Pancreas (tissue), 10 donors: ENCODE measurements at regions not wholly inside any gene's neighbourhood (a gene's known extent, or its start where the extent isn't known, plus 50 kb on each side); places are given as distances from the start of the nearest gene placed in this dataset.

Experiments used
- ATAC-seq, 4 donors: fragments of 200-7000 bp; cut with Tn5 transposase; one replicate each; pipeline versions ENCODE4 v1.8.0 to v1.9.1; 2020; ENCODE audit warnings: mild to moderate bottlenecking in 4 of 4, moderate library complexity in 4 of 4
- DNase-seq, 6 donors: peaks; one replicate each; pipeline ENCODE4 v3.0.0-alpha.2; 2020
- FAIRE-seq: peaks from 2 replicates; lab custom pipeline; 2012; peaks lifted over from hg19 to GRCh38; lab: Jason Lieb, UNC
- H3K27ac ChIP-seq, 4 donors: fragments of 200-600 bp; sonication (generic); 1 replicate in 3 of 4; 2 replicates in 1 of 4; pipeline versions ENCODE4 v1.5.0 to v1.8.0; 2020
- H3K27me3 ChIP-seq, 4 donors: fragments of 200-600 bp; one replicate each; pipeline ENCODE4 v1.8.0; 2021
- H3K36me3 ChIP-seq, 3 donors: fragments of 200-600 bp; sonication (generic) in 1 of 3; one replicate each; pipeline versions ENCODE4 v1.5.0 to v1.8.0; 2020 to 2021
- H3K4me1 ChIP-seq, 3 donors: fragments of 200-600 bp; one replicate each; pipeline ENCODE4 v1.8.0; 2021
- H3K4me3 ChIP-seq, 4 donors: fragments of 200-600 bp; sonication (generic) in 2 of 4; one replicate each; pipeline versions ENCODE4 v1.5.0 to v1.8.0; 2020 to 2021
- H3K9me3 ChIP-seq, 4 donors: fragments of 200-600 bp; one replicate each; pipeline ENCODE4 v1.8.0; 2021
- CTCF ChIP-seq, 4 donors: fragments of 200-600 bp; sonication (generic) in 3 of 4; IDR thresholded peaks; one replicate each; pipeline versions ENCODE4 v1.5.0 to v1.8.0; 2021; ENCODE audit warnings: antibody characterized with exemption in 4 of 4
- WGBS, 2 donors: extraction: QIAGEN DNeasy Blood & Tissue Kit; methylation state at CpG; one replicate each; pipeline ENCODE4 v1.1.7; 2013; 5-methylcytosine and 5-hydroxymethylcytosine counted together
- intact Hi-C, 3 donors: fragments of 100-400 bp; cut with DNase I; formaldehyde crosslinking; loops; one replicate each; pipeline versions ENCODE4 v1.11.1 to v1.14.2; 2022
- donor health status: healthy with polysubstance abuse.
- donor health status: DM: no; HTN: no; CAD: no; lungs with moderate emphysema.
- donor health status: DM: no; HTN: no; CAD: no.
- donor health status: control.
- donor health status: control.
- donor health status: Bipolar disorder and iron deficiency.
- donor health status: DM: yes; HTN: yes; CAD: no.
- donor health status: DM: no; HTN: no; CAD: no.
- donor health status: DM: no; HTN: no; CAD: no.
- donor health status: DM: yes; HTN: yes; CAD: no.

- H3K27ac ChIP-seq, result no peak overlapping the region
Measured at GRCh38 chr22:47293368-47294221, 531.1 kb downstream of the TBC1D22A start.

GRCh38 chr22:47292546-47293320 lies 530.3 kb downstream of the TBC1D22A start:
- Histone ChIP-seq H3K27ac (no peak overlapping the region), H3K9me3 (no peaks in the 10 kb centered on the region), H3K27me3 (no peaks in the 10 kb centered on the region), H3K4me3 (no peak overlapping the region), H3K36me3 (no peaks in the 10 kb centered on the region), H3K4me1 (no peaks in the 10 kb centered on the region)
- DNase-seq, result no peak
- TF ChIP-seq CTCF (IDR thresholded peaks at IDR 0.05), result no peak
- peak in 1 of 4 donors; percentile 37 for ATAC-seq
- FAIRE-seq, result no peak
- 68 to 72% methylated on average over 18 of the region's 18 CpGs for WGBS, 2 donors
- intact Hi-C loops, result no loop called here

More at GRCh38 chr22:47293368-47294221, 531.1 kb downstream of the TBC1D22A start:
- no peaks in the 10 kb centered on the region for H3K36me3 ChIP-seq
- no peak for TF ChIP-seq CTCF (IDR thresholded peaks at IDR 0.05)
- ATAC-seq, result no peak
- no peaks in the 10 kb centered on the region for H3K4me1 ChIP-seq
- H3K9me3 ChIP-seq, result no peaks in the 10 kb centered on the region
- no peaks in the 10 kb centered on the region for H3K27me3 ChIP-seq
- intact Hi-C loops, result no loop called here
- WGBS, 2 donors, result 71 to 74% methylated on average over 18 of the region's 18 CpGs
- DNase-seq, result no peak
- FAIRE-seq, result no peak
- no peak overlapping the region for H3K4me3 ChIP-seq

- Histone ChIP-seq H3K36me3 (no peaks in the 10 kb centered on the region), H3K4me3 (no peak overlapping the region), H3K9me3 (no peaks in the 10 kb centered on the region), H3K27me3 (no peaks in the 10 kb centered on the region), H3K27ac (no peak overlapping the region), H3K4me1 (no peaks in the 10 kb centered on the region)
- FAIRE-seq, result no peak
- no peak for TF ChIP-seq CTCF (IDR thresholded peaks at IDR 0.05)
- DNase-seq, result no peak
- 76% methylated on average over 18 of the region's 18 CpGs for WGBS, 2 donors
- intact Hi-C loops, result no loop called here
- ATAC-seq, result no peak
Measured at GRCh38 chr22:47291565-47292495, 529.4 kb downstream of the TBC1D22A start.

GRCh38 chr22:47290706-47291430 lies 528.4 kb downstream of the TBC1D22A start:
- no peak overlapping the region for H3K4me3 ChIP-seq
- no peak overlapping the region for H3K27ac ChIP-seq
- FAIRE-seq, result no peak
- no peaks in the 10 kb centered on the region for H3K36me3 ChIP-seq
- no peak for ATAC-seq
- peak in 3 of 6 donors; percentile 1 to 44 (median 25) for DNase-seq
- H3K9me3 ChIP-seq, result no peaks in the 10 kb centered on the region
- intact Hi-C loops, result no loop called here
- WGBS, 2 donors, result 83 to 85% methylated on average over 20 of the region's 20 CpGs
- TF ChIP-seq CTCF (IDR thresholded peaks at IDR 0.05), result no peak
- H3K4me1 ChIP-seq, result no peaks in the 10 kb centered on the region
- H3K27me3 ChIP-seq, result no peaks in the 10 kb centered on the region
